MM.1S (cell line): ENCODE measurements at regions not wholly inside any gene's neighbourhood (a gene's known extent, or its start where the extent isn't known, plus 50 kb on each side); places are given as distances from the start of the nearest gene placed in this dataset.

ENCODE experiments used
- CTCF ChIP-seq: fragments of 300-600 bp; sonication (generic); IDR thresholded peaks from 2 replicates; pipeline ENCODE4 v1.5.1; 2016; ENCODE audit warnings: antibody characterized with exemption, low read length, mixed read lengths
- EZH2 ChIP-seq: fragments of 300-600 bp; sonication (generic); optimal IDR thresholded peaks from 2 replicates; pipeline ENCODE3; 2017; ENCODE audit warnings: low read depth, mild to moderate bottlenecking, antibody characterized with exemption, low read length, mixed read lengths
- EZH2phosphoT487 ChIP-seq: fragments of 300-600 bp; sonication (generic); IDR thresholded peaks from 2 replicates; pipeline ENCODE4 v1.6.1; 2018; ENCODE audit warnings: antibody characterized with exemption, low read length

- no peak for TF ChIP-seq CTCF
- no peak for TF ChIP-seq EZH2
- no peak for TF ChIP-seq EZH2phosphoT487
Observed at GRCh38 chr14:54138354-54139038, 181.9 kb upstream of the BMP4 start.
